GM10248 (cell line): ENCODE measurements at regions not wholly inside any gene's neighbourhood (a gene's known extent, or its start where the extent isn't known, plus 50 kb on each side); places are given as distances from the start of the nearest gene placed in this dataset.

Experiments
- CTCF ChIA-PET: fragments of 300-600 bp; sonication (Branson Sonifier 250); formaldehyde crosslinking; extraction: SDS; loops from one replicate; lab custom pipeline; 2021; ENCODE audit warnings: antibody characterized with exemption; lab: Yijun Ruan, JAX
- POLR2A ChIA-PET: fragments of 350-650 bp; sonication (Branson Sonifier 250); formaldehyde crosslinking; extraction: SDS; loops from one replicate; lab custom pipeline; 2020; ENCODE audit warnings: antibody characterized with exemption; lab: Yijun Ruan, JAX
- DNase-seq: peaks from one replicate; pipeline ENCODE4 v3.0.0; 2012; ENCODE audit errors: extremely low spot score
- TF ChIP-seq, protein P1 (sequence below): IDR thresholded peaks from 2 replicates; pipeline ENCODE4 v1.5.1; 2012; ENCODE audit warnings: mild to moderate bottlenecking, low read depth; ENCODE audit errors: extremely low read depth, missing control alignments, control extremely low read depth

DNA sequence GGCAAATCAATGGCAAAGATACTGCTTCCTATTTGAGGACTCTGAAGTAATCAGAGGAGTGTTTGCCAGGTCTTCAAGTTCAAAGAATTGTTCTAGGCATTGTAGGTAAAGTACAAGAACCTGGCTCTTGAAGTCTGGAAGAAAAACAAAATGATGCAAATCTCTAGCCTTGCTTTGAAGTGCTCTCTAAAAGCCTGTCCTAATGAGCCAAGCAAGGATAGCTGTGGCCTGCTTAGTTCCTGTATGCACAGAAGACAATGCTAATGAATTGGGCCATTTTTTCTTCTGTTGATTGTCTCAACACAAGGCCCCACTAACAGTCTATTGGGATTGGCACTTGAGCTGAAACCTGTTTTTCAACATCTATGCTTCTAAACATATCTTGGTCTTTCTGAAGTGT is 165.0 kb upstream of the POU3F2 start:
- ChIA-PET CTCF (interaction anchor here (1.2 kb wide), 1 partner anchor 9 kb away, joined by 3 read pairs; no protein-coding TSS in a partner anchor), POLR2A (no interaction called here)
- TF ChIP-seq, protein P1, sequence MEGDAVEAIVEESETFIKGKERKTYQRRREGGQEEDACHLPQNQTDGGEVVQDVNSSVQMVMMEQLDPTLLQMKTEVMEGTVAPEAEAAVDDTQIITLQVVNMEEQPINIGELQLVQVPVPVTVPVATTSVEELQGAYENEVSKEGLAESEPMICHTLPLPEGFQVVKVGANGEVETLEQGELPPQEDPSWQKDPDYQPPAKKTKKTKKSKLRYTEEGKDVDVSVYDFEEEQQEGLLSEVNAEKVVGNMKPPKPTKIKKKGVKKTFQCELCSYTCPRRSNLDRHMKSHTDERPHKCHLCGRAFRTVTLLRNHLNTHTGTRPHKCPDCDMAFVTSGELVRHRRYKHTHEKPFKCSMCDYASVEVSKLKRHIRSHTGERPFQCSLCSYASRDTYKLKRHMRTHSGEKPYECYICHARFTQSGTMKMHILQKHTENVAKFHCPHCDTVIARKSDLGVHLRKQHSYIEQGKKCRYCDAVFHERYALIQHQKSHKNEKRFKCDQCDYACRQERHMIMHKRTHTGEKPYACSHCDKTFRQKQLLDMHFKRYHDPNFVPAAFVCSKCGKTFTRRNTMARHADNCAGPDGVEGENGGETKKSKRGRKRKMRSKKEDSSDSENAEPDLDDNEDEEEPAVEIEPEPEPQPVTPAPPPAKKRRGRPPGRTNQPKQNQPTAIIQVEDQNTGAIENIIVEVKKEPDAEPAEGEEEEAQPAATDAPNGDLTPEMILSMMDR: no peak
- DNase-seq: no peak

DNA sequence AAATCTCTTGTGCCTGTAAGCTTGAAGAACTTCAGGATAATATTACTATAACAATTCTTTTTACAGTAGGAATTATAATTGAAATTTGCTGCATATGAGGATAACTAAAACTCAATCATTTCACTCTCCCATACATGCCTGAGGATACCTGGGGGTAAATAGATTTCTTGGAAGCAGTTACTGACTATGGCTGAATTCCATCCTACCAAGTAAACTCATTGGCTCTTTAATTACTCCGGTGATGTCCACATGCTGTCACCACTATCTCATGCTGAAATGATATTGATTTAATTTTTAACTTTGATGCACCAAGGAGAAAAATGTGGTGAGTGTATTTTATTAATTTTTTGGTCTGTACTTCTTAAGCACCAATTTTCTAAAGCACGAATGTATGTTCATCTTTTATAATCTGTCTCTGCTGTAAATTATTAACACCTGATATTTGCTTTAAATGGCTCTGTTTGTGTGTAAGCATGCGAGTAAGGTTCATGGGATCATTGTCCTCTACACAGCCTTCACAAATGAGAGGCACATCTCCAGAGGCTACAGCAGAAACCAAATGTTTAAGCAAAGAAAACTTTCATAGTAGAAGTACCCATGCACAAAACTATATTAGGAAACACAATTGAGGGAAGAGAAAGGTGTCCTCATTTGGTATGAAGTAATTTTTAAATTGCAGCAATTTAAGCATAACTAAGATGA is 164.2 kb upstream of the POU3F2 start:
- POLR2A ChIA-PET: no interaction called here
- DNase-seq: no peak
- TF ChIP-seq, protein P1: no peak
- CTCF ChIA-PET: interaction anchor here (1.2 kb wide), 1 partner anchor 10 kb away, joined by 3 read pairs; no protein-coding TSS in a partner anchor

DNA sequence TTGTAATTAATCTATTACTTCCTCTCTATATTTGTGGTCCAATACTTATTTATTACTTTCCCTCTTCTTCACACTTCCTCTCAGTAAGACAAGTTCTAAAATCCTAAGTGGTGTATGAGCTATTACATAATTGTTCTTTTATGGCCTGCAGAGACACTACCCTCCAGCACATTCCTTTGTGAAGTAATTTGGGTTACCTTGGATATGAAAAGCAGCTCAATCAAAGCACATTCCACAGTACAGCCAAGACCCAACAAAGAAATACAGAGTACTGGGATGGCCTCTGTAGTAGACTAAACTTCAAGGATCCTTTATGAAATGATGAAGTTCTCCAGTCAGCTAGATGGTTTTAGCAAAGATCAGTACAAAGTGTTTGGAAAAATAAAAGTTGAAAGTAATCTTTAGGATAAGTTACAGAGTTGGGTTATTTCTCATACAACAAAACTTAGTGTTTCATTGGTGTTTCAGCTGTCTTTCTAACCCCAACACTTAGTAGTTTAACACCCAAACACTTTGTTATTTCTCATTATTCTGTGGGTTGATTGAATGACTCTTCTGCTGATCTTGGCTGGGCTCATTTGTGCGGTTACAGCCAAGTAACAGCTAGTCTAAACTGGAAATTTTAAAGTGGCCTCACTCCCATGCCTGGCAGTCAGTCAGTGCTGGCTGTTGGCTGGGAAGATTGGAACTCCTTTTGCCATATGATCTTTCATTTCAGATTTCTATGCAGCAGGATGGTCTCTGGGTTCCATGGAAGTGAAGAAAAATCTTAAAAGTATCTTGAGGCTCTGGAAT is 161.5 kb upstream of the POU3F2 start:
- ChIA-PET POLR2A (no interaction called here), CTCF (interaction anchor here (1.1 kb wide), 1 partner anchor 9 kb away, joined by 3 read pairs; no protein-coding TSS in a partner anchor)
- DNase-seq: no peak
- TF ChIP-seq, protein P1: no peak

DNA sequence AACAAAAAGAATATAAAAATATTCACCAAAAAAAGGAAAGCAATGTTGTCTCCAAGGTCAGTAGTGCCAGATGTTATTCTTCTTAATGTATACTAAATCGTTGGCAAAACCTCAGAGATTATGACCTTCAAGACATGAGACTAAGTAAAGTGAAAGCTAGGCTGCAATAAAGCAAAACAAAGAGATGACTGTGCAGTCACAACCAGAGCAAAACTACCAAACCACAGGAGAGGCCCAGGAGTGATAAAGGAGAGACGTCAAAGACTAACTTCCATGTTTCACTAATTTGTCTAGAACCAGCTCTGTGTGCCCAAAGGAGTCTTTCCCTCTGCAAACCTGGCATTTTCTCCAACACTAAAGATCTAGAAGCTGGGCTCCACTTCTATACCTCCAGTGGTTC is 155.9 kb upstream of the POU3F2 start:
- CTCF ChIA-PET: no interaction called here
- POLR2A ChIA-PET: no interaction called here
- TF ChIP-seq, protein P1: no peak
- no peak for DNase-seq

DNA sequence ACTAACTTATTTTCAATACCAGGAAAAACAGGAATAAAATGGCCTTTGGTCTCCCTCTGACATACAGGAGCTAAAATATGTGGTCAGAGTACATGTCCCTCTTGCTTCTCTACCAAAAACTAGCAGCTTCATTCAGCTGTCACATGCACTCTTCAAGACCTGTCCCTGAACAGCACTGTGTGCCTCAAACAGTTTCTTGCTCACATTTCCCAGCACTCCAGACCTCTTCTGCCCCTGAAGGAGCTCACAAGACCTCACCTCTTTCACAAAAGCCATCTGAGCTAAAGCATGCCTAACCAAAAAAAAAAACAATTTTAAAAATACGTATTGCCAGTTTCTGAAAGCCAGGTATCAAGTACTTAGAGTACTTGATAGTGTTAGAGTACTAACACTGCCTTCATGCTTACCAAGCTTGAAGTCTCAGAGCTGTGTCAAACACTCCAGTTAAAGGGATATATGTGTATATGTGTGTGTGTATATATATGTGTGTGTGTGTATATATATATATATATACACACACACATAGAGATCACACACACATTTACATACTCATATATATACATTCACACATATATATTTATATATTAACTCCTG is 148.3 kb upstream of the POU3F2 start:
- DNase-seq: no peak
- CTCF ChIA-PET: interaction anchor here (0.8 to 1.1 kb wide), 3 partner anchors 11 to 27 kb away, joined by 3 to 4 read pairs (median 3); no protein-coding TSS in a partner anchor
- TF ChIP-seq, protein P1: no peak
- POLR2A ChIA-PET: no interaction called here

DNA sequence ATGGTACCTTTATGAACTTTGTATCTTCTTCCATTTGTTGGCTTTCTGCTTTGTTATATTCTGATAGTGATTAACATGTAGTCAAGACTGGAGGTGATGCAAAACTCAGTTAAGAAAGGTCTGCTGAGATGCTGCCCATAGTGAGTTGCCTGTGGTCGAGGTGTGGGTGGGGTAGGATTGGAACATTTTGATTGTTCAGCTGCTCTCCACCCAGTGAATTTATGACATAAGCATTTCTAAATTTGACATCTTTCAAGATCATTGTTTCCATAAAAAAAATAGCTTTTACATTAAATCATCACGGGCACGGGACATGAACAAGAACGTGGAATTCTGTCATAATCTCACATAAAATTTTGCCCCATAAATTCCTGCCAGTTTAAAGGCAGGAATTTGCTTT is 146.6 kb upstream of the POU3F2 start:
- DNase-seq: no peak
- CTCF ChIA-PET: no interaction called here
- POLR2A ChIA-PET: no interaction called here
- TF ChIP-seq, protein P1: no peak
